RCC 7860 (cell line): ENCODE measurements at regions not wholly inside any gene's neighbourhood (a gene's known extent, or its start where the extent isn't known, plus 50 kb on each side); places are given as distances from the start of the nearest gene placed in this dataset.
"Not testable (repeated sequence)": the region's sequence is repeated elsewhere in the genome, so short reads cannot be mapped to it uniquely, and the experiment has no call there.

Source experiments
- DNase-seq: peaks from one replicate; pipeline ENCODE4 v3.0.0-alpha.2; 2015; ENCODE audit warnings: low spot score
- FAIRE-seq: peaks from 2 replicates; lab custom pipeline; 2012; peaks lifted over from hg19 to GRCh38; lab: Jason Lieb, UNC

GRCh38 chr2:21754164-21754788, 630.5 kb downstream of the TDRD15 start:
- no peak for FAIRE-seq
- no peak for DNase-seq

- no peak for FAIRE-seq
- no peak for DNase-seq
Observed at GRCh38 chr2:21757805-21758430, 634.1 kb downstream of the TDRD15 start.

GRCh38 chr2:21759819-21760218, 636.1 kb downstream of the TDRD15 start:
- FAIRE-seq = no peak

GRCh38 chr2:21761361-21761760, 637.6 kb downstream of the TDRD15 start:
- FAIRE-seq (no peak), DNase-seq (no peak)

More at GRCh38 chr2:21759819-21760218, 636.1 kb downstream of the TDRD15 start:
- no peak for DNase-seq

GRCh38 chr2:21763501-21763900, 639.7 kb downstream of the TDRD15 start:
- DNase-seq = no peak
- FAIRE-seq = no peak

GRCh38 chr2:21770787-21771186, 647.0 kb downstream of the TDRD15 start:
- DNase-seq (no peak), FAIRE-seq (no peak)

- FAIRE-seq (no peak), DNase-seq (no peak)
Observed at GRCh38 chr2:21772624-21773023, 648.9 kb downstream of the TDRD15 start.

- no peak for FAIRE-seq
- no peak for DNase-seq
Observed at GRCh38 chr2:21773168-21773567, 649.4 kb downstream of the TDRD15 start.

GRCh38 chr2:21774691-21775368, 651.1 kb downstream of the TDRD15 start:
- DNase-seq = no peak

GRCh38 chr2:21779786-21780185, 656.0 kb downstream of the TDRD15 start:
- FAIRE-seq (no peak), DNase-seq (no peak)

More at GRCh38 chr2:21774691-21775368, 651.1 kb downstream of the TDRD15 start:
- no peak for FAIRE-seq

GRCh38 chr2:21781962-21782361, 658.2 kb downstream of the TDRD15 start:
- no peak for DNase-seq
- FAIRE-seq = no peak

GRCh38 chr2:21782866-21783265, 659.1 kb downstream of the TDRD15 start:
- no peak for DNase-seq
- no peak for FAIRE-seq

- no peak for FAIRE-seq
- no peak for DNase-seq
Observed at GRCh38 chr2:21787941-21788340, 664.2 kb downstream of the TDRD15 start.

- DNase-seq, FAIRE-seq: not testable (repeated sequence)
Observed at GRCh38 chr2:21790311-21790710, 666.5 kb downstream of the TDRD15 start.

GRCh38 chr2:21792571-21792970, 668.8 kb downstream of the TDRD15 start:
- no peak for DNase-seq
- no peak for FAIRE-seq

GRCh38 chr2:21793461-21793860, 669.7 kb downstream of the TDRD15 start:
- DNase-seq (no peak), FAIRE-seq (no peak)

- FAIRE-seq = no peak
Observed at GRCh38 chr2:21794611-21795010, 670.8 kb downstream of the TDRD15 start.

GRCh38 chr2:21800356-21800755, 676.6 kb downstream of the TDRD15 start:
- DNase-seq = no peak
- FAIRE-seq = no peak

More at GRCh38 chr2:21794611-21795010, 670.8 kb downstream of the TDRD15 start:
- no peak for DNase-seq

GRCh38 chr2:21803550-21803949, 679.8 kb downstream of the TDRD15 start:
- DNase-seq (no peak), FAIRE-seq (no peak)

GRCh38 chr2:21804151-21804550, 680.4 kb downstream of the TDRD15 start:
- no peak for FAIRE-seq
- DNase-seq = no peak

- DNase-seq (no peak), FAIRE-seq (no peak)
Observed at GRCh38 chr2:21811541-21811940, 687.8 kb downstream of the TDRD15 start.

- DNase-seq (no peak), FAIRE-seq (no peak)
Observed at GRCh38 chr2:21812766-21813165, 689.0 kb downstream of the TDRD15 start.
